GM12874 (cell line): ENCODE measurements at regions not wholly inside any gene's neighbourhood (a gene's known extent, or its start where the extent isn't known, plus 50 kb on each side); places are given as distances from the start of the nearest gene placed in this dataset.

Experiments
- CTCF ChIP-seq: IDR thresholded peaks from 2 replicates; pipeline ENCODE4 v1.5.1; 2011; ENCODE audit warnings: low read depth, mild to moderate bottlenecking, control low read depth, low read length, moderate library complexity; ENCODE audit not compliant: insufficient read depth

GRCh38 chr15:31223478-31224350 is 102.9 kb upstream of the KLF13 start:
- no peak for TF ChIP-seq CTCF

- TF ChIP-seq CTCF = no peak
Observed at GRCh38 chr15:31225356-31225955, 101.2 kb upstream of the KLF13 start.

GRCh38 chr15:31226021-31226420 is 100.6 kb upstream of the KLF13 start:
- TF ChIP-seq CTCF = no peak

GRCh38 chr15:31227235-31227634 is 99.4 kb upstream of the KLF13 start:
- TF ChIP-seq CTCF = no peak

GRCh38 chr15:31228011-31228484 is 98.6 kb upstream of the KLF13 start:
- no peak for TF ChIP-seq CTCF

GRCh38 chr15:31228980-31229826 is 97.4 kb upstream of the KLF13 start:
- no peak for TF ChIP-seq CTCF
